Panc1 (cell line): ENCODE measurements at regions not wholly inside any gene's neighbourhood (a gene's known extent, or its start where the extent isn't known, plus 50 kb on each side); places are given as distances from the start of the nearest gene placed in this dataset.

Experiments used
- CTCF ChIP-seq: fragments of 450-650 bp; IDR thresholded peaks from 2 replicates; pipeline ENCODE4 v1.5.1; 2017; ENCODE audit warnings: mild to moderate bottlenecking
- POLR2AphosphoS5 ChIP-seq: IDR thresholded peaks from 2 replicates; pipeline ENCODE4 v1.6.1; 2012; ENCODE audit warnings: mild to moderate bottlenecking, low read depth, low read length, moderate library complexity
- REST ChIP-seq, 2 experiments: IDR thresholded peaks; 2 replicates each; pipeline ENCODE4 v1.6.1; 2011 to 2012; ENCODE audit warnings: low read depth in 2 of 2, control low read depth in 1 of 2, low read length in 1 of 2, mild to moderate bottlenecking in 1 of 2, moderate library complexity in 1 of 2; ENCODE audit not compliant: insufficient read depth in 1 of 2
- SIN3A ChIP-seq: IDR thresholded peaks from 2 replicates; pipeline ENCODE4 v1.6.1; 2012; ENCODE audit warnings: low read depth, mild to moderate bottlenecking, low read length, moderate library complexity, borderline replicate concordance; ENCODE audit not compliant: insufficient read depth
- TCF7L2 ChIP-seq: IDR thresholded peaks from 2 replicates; pipeline ENCODE4 v1.6.1; 2011; ENCODE audit warnings: mild to moderate bottlenecking, low read depth, low read length, inconsistent platforms

GRCh38 chr4:152156442-152156841 is 379.4 kb downstream of the FBXW7 start:
- TF ChIP-seq CTCF (no peak), POLR2AphosphoS5 (no peak), REST (IDR thresholded peaks at IDR 0.05; ENCODE audit: insufficient read depth in 1 of 2, low read depth in 2 of 2, low read length in 1 of 2) (no peak), TCF7L2 (no peak), SIN3A (no peak)
